ENCODE measurements at regions not wholly inside any gene's neighbourhood (a gene's known extent, or its start where the extent isn't known, plus 50 kb on each side); places are given as distances from the start of the nearest gene placed in this dataset.

GRCh38 chr2:144950899-144951560 is 431.1 kb upstream of the ZEB2 start:
- no peak overlapping the region for H3K9ac ChIP-seq (ENCODE audit: extremely low read depth, insufficient read length, low read length)
- no peak overlapping the region for H4K8ac ChIP-seq (replicated peaks; ENCODE audit: insufficient read length, low read depth, low read length)
- no peak overlapping the region for H2BK15ac ChIP-seq (ENCODE audit: low read depth, low read length)
- DNase-seq = no peak
- no peak overlapping the region for H3K4me3 Mint-ChIP-seq
- H3K79me2 ChIP-seq (ENCODE audit: insufficient read depth, low read length) = no peaks in the 10 kb centered on the region
- H3K27ac Mint-ChIP-seq = peak overlapping the region in 1 of 3 experiments; percentile 43; a peak in 1 of 7 replicates
- H3K4me1 ChIP-seq (ENCODE audit: insufficient read depth, low read length) = no peaks in the 10 kb centered on the region
- no peaks in the 10 kb centered on the region for H3K27me3 Mint-ChIP-seq (ENCODE audit: low read depth)
- no peaks in the 10 kb centered on the region for H3K36me3 Mint-ChIP-seq (ENCODE audit: insufficient read depth in 1 of 3, low read depth in 3 of 3)
- H3K4me1 Mint-ChIP-seq = peaks cover 21 to 27% of the 10 kb centered on the region in 2 experiments
- H3K4me2 ChIP-seq (ENCODE audit: insufficient read depth, insufficient read length, low read length) = no peak overlapping the region
- no peak overlapping the region for H3K14ac ChIP-seq (ENCODE audit: insufficient read depth, low read length)
- H3K4ac ChIP-seq (ENCODE audit: low read depth, low read length) = no peak overlapping the region
- H2AK5ac ChIP-seq (ENCODE audit: insufficient read length, low read length) = no peak overlapping the region
- H3K9me3 ChIP-seq (ENCODE audit: control insufficient read depth, low read depth, low read length) = no peaks in the 10 kb centered on the region
- H3K18ac ChIP-seq (ENCODE audit: insufficient read length, low read depth, low read length) = no peak overlapping the region
- H3K79me1 ChIP-seq (ENCODE audit: insufficient read depth, low read depth, low read length, poor library complexity, severe bottlenecking) = no peaks in the 10 kb centered on the region
- no peaks in the 10 kb centered on the region for H4K20me1 ChIP-seq (ENCODE audit: control insufficient read depth, insufficient read depth, insufficient read length)
- no peak overlapping the region for H3T11ph ChIP-seq (ENCODE audit: low read length)
- no peaks in the 10 kb centered on the region for H3K9me3 Mint-ChIP-seq
- H3K27ac ChIP-seq (ENCODE audit: insufficient read length, low read depth, low read length) = no peak overlapping the region
- no peak overlapping the region for H2BK12ac ChIP-seq (ENCODE audit: insufficient read length, low read depth, low read length)
- no peak overlapping the region for H3K23ac ChIP-seq (ENCODE audit: insufficient read length, low read depth, low read length)
- no CpG with 5 or more reads among the region's 3 CpGs for WGBS (ENCODE audit: extremely low coverage, insufficient read length, low lambda C conversion rate)
- H2BK20ac ChIP-seq (ENCODE audit: low read depth, low read length, poor library complexity, severe bottlenecking) = no peak overlapping the region
- H2AFZ ChIP-seq (ENCODE audit: low read length) = no peak overlapping the region
- no peak overlapping the region for H3K56ac ChIP-seq (ENCODE audit: insufficient read length, low read depth, low read length)
- no peaks in the 10 kb centered on the region for H3K27me3 ChIP-seq (ENCODE audit: insufficient read depth, low read length)
- H2BK5ac ChIP-seq (ENCODE audit: insufficient read length, low read length) = no peak overlapping the region
- H4K5ac ChIP-seq (ENCODE audit: insufficient read length, low read depth, low read length) = no peak overlapping the region
- H4K91ac ChIP-seq (ENCODE audit: insufficient read length, low read depth, low read length) = no peak overlapping the region
- no peak overlapping the region for H2BK120ac ChIP-seq (ENCODE audit: low read depth, low read length, poor library complexity, severe bottlenecking)
- no peak for TF ChIP-seq CTCF (conservative IDR thresholded peaks at IDR 0.05)
- H3K23me2 ChIP-seq (ENCODE audit: insufficient read length, low read depth, low read length, poor library complexity, severe bottlenecking) = no peaks in the 10 kb centered on the region
